ENCODE measurements at regions not wholly inside any gene's neighbourhood (a gene's known extent, or its start where the extent isn't known, plus 50 kb on each side); places are given as distances from the start of the nearest gene placed in this dataset.

DNA sequence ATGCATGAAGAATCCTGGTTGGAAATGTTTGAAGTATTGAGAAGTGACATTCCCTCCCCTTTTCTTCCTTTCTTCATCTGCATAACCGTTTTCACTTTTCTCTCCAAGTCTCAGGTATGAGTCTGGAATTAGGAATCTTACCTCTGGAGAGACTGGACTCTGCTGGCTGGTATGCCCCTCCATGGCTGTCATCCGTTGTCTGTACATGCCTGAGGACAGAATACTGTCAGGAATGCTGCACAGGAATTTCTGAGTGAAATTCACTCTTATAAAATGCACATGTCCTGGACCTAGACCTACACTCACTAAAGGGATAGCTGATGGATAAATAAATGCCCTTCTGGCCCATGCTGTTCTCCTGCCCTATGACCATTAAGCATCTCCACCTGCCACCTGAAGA, 179.5 kb downstream of the MSN start:
- Histone ChIP-seq H3K4me3 (ENCODE audit: low read depth in 2 of 2, low read length in 1 of 2) (no peak overlapping the region), H3K27ac (ENCODE audit: low read depth in 2 of 2, low read length in 1 of 2) (no peak overlapping the region), H3K9ac (no peak overlapping the region), H3K4me2 (no peak overlapping the region), H3K79me2 (ENCODE audit: insufficient read depth) (no peaks in the 10 kb centered on the region), H4K20me1 (ENCODE audit: insufficient read depth) (no peaks in the 10 kb centered on the region), H3K27me3 (ENCODE audit: insufficient read depth) (no peaks in the 10 kb centered on the region), H3K9me3 (no peaks in the 10 kb centered on the region), H3K9me2 (no peaks in the 10 kb centered on the region), H3K4me1 (ENCODE audit: control insufficient read depth in 1 of 2, insufficient read depth in 2 of 2, low read depth in 1 of 2, low read length in 1 of 2) (no peaks in the 10 kb centered on the region), H2AFZ (ENCODE audit: low read depth) (no peak overlapping the region), H3F3A (replicated peaks; ENCODE audit: insufficient read depth) (no peaks in the 10 kb centered on the region), H3K36me3 (replicated peaks in 1 of 2; ENCODE audit: control insufficient read depth in 1 of 2, insufficient read depth in 2 of 2, low read length in 1 of 2) (no peaks in the 10 kb centered on the region)
- ChIA-PET CTCF (no interaction called here), POLR2A (no interaction called here)
- 0% methylated on average over 2 of the region's 2 CpGs for WGBS (ENCODE audit: low lambda C conversion rate)
- TF ChIP-seq GATA2 (CRISPR knock-in tag; IDR thresholded peaks at IDR 0.05) (no peak), JUND (IDR thresholded peaks at IDR 0.05) (no peak), ELF1 (IDR thresholded peaks at IDR 0.05) (no peak), TCF12 (IDR thresholded peaks at IDR 0.05) (no peak), NRF1 (IDR thresholded peaks at IDR 0.05; ENCODE audit: low read depth, low read length) (no peak), SMC3 (IDR thresholded peaks at IDR 0.05; ENCODE audit: low read depth, low read length) (no peak), TEAD4 (IDR thresholded peaks at IDR 0.05; ENCODE audit: borderline replicate concordance, insufficient read depth) (no peak), MEF2A (IDR thresholded peaks at IDR 0.05; ENCODE audit: borderline replicate concordance, low read depth) (no peak), GABPA (IDR thresholded peaks at IDR 0.05; ENCODE audit: low read depth) (no peak)
- TF ChIP-seq, protein P1, sequence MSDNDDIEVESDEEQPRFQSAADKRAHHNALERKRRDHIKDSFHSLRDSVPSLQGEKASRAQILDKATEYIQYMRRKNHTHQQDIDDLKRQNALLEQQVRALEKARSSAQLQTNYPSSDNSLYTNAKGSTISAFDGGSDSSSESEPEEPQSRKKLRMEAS (IDR thresholded peaks at IDR 0.05; ENCODE audit: low read depth): no peak
- TF ChIP-seq, protein P2, sequence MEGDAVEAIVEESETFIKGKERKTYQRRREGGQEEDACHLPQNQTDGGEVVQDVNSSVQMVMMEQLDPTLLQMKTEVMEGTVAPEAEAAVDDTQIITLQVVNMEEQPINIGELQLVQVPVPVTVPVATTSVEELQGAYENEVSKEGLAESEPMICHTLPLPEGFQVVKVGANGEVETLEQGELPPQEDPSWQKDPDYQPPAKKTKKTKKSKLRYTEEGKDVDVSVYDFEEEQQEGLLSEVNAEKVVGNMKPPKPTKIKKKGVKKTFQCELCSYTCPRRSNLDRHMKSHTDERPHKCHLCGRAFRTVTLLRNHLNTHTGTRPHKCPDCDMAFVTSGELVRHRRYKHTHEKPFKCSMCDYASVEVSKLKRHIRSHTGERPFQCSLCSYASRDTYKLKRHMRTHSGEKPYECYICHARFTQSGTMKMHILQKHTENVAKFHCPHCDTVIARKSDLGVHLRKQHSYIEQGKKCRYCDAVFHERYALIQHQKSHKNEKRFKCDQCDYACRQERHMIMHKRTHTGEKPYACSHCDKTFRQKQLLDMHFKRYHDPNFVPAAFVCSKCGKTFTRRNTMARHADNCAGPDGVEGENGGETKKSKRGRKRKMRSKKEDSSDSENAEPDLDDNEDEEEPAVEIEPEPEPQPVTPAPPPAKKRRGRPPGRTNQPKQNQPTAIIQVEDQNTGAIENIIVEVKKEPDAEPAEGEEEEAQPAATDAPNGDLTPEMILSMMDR (IDR thresholded peaks at IDR 0.05): no peak
- TF ChIP-seq, protein P3, sequence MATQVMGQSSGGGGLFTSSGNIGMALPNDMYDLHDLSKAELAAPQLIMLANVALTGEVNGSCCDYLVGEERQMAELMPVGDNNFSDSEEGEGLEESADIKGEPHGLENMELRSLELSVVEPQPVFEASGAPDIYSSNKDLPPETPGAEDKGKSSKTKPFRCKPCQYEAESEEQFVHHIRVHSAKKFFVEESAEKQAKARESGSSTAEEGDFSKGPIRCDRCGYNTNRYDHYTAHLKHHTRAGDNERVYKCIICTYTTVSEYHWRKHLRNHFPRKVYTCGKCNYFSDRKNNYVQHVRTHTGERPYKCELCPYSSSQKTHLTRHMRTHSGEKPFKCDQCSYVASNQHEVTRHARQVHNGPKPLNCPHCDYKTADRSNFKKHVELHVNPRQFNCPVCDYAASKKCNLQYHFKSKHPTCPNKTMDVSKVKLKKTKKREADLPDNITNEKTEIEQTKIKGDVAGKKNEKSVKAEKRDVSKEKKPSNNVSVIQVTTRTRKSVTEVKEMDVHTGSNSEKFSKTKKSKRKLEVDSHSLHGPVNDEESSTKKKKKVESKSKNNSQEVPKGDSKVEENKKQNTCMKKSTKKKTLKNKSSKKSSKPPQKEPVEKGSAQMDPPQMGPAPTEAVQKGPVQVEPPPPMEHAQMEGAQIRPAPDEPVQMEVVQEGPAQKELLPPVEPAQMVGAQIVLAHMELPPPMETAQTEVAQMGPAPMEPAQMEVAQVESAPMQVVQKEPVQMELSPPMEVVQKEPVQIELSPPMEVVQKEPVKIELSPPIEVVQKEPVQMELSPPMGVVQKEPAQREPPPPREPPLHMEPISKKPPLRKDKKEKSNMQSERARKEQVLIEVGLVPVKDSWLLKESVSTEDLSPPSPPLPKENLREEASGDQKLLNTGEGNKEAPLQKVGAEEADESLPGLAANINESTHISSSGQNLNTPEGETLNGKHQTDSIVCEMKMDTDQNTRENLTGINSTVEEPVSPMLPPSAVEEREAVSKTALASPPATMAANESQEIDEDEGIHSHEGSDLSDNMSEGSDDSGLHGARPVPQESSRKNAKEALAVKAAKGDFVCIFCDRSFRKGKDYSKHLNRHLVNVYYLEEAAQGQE (IDR thresholded peaks at IDR 0.05; ENCODE audit: low read depth, low read length): no peak
- TF ChIP-seq, protein P4, sequence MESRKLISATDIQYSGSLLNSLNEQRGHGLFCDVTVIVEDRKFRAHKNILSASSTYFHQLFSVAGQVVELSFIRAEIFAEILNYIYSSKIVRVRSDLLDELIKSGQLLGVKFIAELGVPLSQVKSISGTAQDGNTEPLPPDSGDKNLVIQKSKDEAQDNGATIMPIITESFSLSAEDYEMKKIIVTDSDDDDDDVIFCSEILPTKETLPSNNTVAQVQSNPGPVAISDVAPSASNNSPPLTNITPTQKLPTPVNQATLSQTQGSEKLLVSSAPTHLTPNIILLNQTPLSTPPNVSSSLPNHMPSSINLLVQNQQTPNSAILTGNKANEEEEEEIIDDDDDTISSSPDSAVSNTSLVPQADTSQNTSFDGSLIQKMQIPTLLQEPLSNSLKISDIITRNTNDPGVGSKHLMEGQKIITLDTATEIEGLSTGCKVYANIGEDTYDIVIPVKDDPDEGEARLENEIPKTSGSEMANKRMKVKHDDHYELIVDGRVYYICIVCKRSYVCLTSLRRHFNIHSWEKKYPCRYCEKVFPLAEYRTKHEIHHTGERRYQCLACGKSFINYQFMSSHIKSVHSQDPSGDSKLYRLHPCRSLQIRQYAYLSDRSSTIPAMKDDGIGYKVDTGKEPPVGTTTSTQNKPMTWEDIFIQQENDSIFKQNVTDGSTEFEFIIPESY (IDR thresholded peaks at IDR 0.05; ENCODE audit: borderline replicate concordance, low read depth): no peak
- TF ChIP-seq, protein P5, sequence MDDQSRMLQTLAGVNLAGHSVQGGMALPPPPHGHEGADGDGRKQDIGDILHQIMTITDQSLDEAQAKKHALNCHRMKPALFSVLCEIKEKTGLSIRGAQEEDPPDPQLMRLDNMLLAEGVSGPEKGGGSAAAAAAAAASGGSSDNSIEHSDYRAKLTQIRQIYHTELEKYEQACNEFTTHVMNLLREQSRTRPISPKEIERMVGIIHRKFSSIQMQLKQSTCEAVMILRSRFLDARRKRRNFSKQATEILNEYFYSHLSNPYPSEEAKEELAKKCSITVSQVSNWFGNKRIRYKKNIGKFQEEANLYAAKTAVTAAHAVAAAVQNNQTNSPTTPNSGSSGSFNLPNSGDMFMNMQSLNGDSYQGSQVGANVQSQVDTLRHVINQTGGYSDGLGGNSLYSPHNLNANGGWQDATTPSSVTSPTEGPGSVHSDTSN (IDR thresholded peaks at IDR 0.05): no peak
- TF ChIP-seq, protein P6, sequence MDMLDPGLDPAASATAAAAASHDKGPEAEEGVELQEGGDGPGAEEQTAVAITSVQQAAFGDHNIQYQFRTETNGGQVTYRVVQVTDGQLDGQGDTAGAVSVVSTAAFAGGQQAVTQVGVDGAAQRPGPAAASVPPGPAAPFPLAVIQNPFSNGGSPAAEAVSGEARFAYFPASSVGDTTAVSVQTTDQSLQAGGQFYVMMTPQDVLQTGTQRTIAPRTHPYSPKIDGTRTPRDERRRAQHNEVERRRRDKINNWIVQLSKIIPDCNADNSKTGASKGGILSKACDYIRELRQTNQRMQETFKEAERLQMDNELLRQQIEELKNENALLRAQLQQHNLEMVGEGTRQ (IDR thresholded peaks at IDR 0.05; ENCODE audit: borderline replicate concordance, low read depth, low read length): no peak
- TF ChIP-seq, protein P7, sequence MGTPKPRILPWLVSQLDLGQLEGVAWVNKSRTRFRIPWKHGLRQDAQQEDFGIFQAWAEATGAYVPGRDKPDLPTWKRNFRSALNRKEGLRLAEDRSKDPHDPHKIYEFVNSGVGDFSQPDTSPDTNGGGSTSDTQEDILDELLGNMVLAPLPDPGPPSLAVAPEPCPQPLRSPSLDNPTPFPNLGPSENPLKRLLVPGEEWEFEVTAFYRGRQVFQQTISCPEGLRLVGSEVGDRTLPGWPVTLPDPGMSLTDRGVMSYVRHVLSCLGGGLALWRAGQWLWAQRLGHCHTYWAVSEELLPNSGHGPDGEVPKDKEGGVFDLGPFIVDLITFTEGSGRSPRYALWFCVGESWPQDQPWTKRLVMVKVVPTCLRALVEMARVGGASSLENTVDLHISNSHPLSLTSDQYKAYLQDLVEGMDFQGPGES (IDR thresholded peaks at IDR 0.05; ENCODE audit: low read depth, low read length): no peak
- no peak for DNase-seq
